ENCODE measurements at regions not wholly inside any gene's neighbourhood (a gene's known extent, or its start where the extent isn't known, plus 50 kb on each side); places are given as distances from the start of the nearest gene placed in this dataset.

DNA sequence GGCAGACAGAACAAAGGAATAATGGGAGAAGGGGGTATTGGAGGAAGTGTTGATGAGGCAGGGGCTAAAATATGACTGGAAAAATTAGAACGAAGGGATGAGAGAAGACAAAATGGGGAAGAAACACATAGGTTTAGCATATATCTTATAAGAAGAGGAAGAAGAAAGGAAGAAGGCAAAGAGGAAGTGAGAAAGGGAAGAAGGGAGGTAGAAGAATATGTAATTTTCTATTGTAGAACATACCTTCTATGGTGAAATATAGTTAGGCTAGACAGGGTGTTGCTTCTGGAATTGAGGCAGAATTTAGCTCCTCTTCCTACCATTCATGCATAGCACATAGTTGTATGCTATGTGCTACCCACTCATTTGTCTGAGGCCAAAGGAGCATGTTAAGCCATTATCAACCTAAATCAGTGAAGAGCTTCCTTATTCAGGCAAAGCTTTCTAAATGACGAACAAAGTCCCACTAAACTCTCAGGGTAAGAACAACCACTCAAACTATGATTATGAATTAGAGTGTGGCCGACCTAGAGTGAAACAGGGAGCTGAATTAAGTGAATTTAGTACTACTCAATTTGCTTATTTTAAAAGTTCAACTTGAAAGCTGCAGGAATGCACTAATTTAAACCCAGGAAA is 180.9 kb upstream of the GALNT5 start (continued):
- no peak for TF ChIP-seq ZNF318 (CRISPR knock-in tag; IDR thresholded peaks at IDR 0.05)
- TF ChIP-seq ELF4 (CRISPR knock-in tag; IDR thresholded peaks at IDR 0.05; ENCODE audit: borderline replicate concordance), result no peak
- no peak for TF ChIP-seq SIX4 (CRISPR knock-in tag; IDR thresholded peaks at IDR 0.05)
- no peak for TF ChIP-seq HNRNPL (IDR thresholded peaks at IDR 0.05; ENCODE audit: low read depth, low read length)

DNA sequence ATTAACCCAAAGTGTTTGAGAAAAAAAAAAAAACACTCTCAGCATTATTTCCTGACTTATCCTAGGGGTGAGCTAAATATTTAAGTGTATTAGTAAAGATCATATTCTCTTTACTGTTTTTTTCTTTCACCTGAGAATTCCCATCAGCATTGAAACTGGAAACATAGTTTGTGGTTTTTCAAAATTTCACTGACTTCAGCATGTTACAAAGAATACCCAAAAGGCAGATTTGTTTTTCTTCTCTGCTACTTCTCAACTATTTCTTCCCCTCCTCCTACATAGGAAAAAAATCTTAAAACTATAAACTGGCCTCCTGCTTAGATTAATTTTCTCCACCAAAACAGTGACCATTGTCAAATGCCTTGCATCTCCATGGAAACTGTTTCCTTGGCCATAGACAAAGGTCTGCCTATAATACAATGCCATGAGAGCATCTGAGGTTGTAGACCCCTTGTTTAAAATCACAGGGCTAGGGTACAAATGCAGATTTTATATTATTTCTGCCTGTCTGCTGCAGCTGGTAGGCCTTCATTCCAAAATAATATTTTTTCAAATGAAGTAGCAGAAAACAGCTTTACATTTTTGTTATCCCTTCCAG is 179.7 kb upstream of the GALNT5 start:
- no peaks in the 10 kb centered on the region for H3K9me3 ChIP-seq (ENCODE audit: low read length)
- no peaks in the 10 kb centered on the region for H3K27me3 ChIP-seq (ENCODE audit: control insufficient read depth in 1 of 2, insufficient read depth in 2 of 2, low read length in 2 of 2)
- H3K4me2 ChIP-seq (ENCODE audit: low read depth, low read length), result no peak overlapping the region
- H3K4me3 ChIP-seq (replicated peaks in 1 of 3; ENCODE audit: insufficient read depth in 1 of 3, low read depth in 2 of 3, low read length in 3 of 3), result no peak overlapping the region
- CTCF ChIA-PET (ENCODE audit: low intra/inter-chr PET ratio, low total read pairs), result no interaction called here
- no peaks in the 10 kb centered on the region for H3K79me2 ChIP-seq (ENCODE audit: insufficient read depth, low read length)
- H4K20me1 ChIP-seq (ENCODE audit: insufficient read depth, low read length), result no peaks in the 10 kb centered on the region
- TF ChIP-seq MAFK (conservative IDR thresholded peaks at IDR 0.05 in 1 of 2, IDR thresholded peaks at IDR 0.05 in 1 of 2; ENCODE audit: low read length in 2 of 2) (peak in 1 of 2 experiments; percentile 26; a peak in 2 of 4 replicates), NR1H2 (CRISPR knock-in tag; IDR thresholded peaks at IDR 0.05; ENCODE audit: borderline replicate concordance, low read depth) (no peak)
- BruUV-seq (replicated peaks), result no TSS peak
- POLR2A ChIA-PET, result no interaction called here
- in situ Hi-C loops (cut with HindIII; ENCODE audit: extremely low pct_ligation_motif_present, low pct_unique_long_range_greater_than_20kb) (no loop called here), intact Hi-C loops (cut with micrococcal nuclease; ENCODE audit: unreplicated experiment) (no loop called here)
- no peak overlapping the region for H3K27ac ChIP-seq (ENCODE audit: extremely low read length, insufficient read depth, low read length)
- ATAC-seq (no peak), DNase-seq (ENCODE audit: low spot score) (no peak), FAIRE-seq (no peak)
- H3K36me3 ChIP-seq (replicated peaks in 1 of 2; ENCODE audit: control insufficient read depth in 1 of 2, insufficient read depth in 2 of 2, low read length in 2 of 2), result no peaks in the 10 kb centered on the region
- H3K9ac ChIP-seq (ENCODE audit: insufficient read depth, low read depth, low read length), result no peak overlapping the region
- H2AFZ ChIP-seq (ENCODE audit: low read length), result no peak overlapping the region
- H3K4me1 ChIP-seq (ENCODE audit: insufficient read depth, low read length), result no peaks in the 10 kb centered on the region

Data from HepG2 (cell line).